DOHH2 (cell line): ENCODE measurements at regions not wholly inside any gene's neighbourhood (a gene's known extent, or its start where the extent isn't known, plus 50 kb on each side); places are given as distances from the start of the nearest gene placed in this dataset.

Experiments used
- EZH2phosphoT487 ChIP-seq: fragments of 200-600 bp; sonication (generic); IDR thresholded peaks from 2 replicates; pipeline ENCODE4 v1.6.1; 2017; ENCODE audit warnings: borderline replicate concordance, mild to moderate bottlenecking, antibody characterized with exemption, low read length, moderate library complexity, mixed read lengths
- TF ChIP-seq, protein P1 (sequence below): fragments of 200-600 bp; sonication (generic); IDR thresholded peaks from one replicate; pipeline ENCODE4 v1.5.1; 2014; ENCODE audit warnings: antibody characterized with exemption, mild to moderate bottlenecking, low read depth, low read length; ENCODE audit not compliant: poor library complexity, severe bottlenecking

DNA sequence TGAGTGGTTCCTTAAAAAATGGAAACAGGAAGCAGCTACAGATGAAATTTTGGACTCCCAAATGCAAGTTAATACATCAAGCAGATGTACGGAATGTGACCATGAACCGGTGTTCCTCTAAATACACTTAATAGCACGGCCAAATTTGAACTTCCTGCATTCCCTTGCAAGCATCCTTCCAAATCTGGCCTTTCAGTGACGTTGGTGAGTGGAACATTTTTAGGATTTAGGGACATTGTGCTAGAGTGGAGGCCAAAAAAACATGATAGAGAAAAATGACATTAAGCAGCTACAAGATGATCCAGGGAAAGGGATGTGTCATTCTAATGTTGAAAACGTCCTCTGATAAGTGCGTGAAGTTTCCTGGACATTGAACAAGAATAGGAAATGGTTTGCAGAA lies 62.1 kb downstream of the CTAGE1 start:
- TF ChIP-seq, protein P1, sequence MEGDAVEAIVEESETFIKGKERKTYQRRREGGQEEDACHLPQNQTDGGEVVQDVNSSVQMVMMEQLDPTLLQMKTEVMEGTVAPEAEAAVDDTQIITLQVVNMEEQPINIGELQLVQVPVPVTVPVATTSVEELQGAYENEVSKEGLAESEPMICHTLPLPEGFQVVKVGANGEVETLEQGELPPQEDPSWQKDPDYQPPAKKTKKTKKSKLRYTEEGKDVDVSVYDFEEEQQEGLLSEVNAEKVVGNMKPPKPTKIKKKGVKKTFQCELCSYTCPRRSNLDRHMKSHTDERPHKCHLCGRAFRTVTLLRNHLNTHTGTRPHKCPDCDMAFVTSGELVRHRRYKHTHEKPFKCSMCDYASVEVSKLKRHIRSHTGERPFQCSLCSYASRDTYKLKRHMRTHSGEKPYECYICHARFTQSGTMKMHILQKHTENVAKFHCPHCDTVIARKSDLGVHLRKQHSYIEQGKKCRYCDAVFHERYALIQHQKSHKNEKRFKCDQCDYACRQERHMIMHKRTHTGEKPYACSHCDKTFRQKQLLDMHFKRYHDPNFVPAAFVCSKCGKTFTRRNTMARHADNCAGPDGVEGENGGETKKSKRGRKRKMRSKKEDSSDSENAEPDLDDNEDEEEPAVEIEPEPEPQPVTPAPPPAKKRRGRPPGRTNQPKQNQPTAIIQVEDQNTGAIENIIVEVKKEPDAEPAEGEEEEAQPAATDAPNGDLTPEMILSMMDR = no peak
- no peak for TF ChIP-seq EZH2phosphoT487
